ENCODE measurements at regions not wholly inside any gene's neighbourhood (a gene's known extent, or its start where the extent isn't known, plus 50 kb on each side); places are given as distances from the start of the nearest gene placed in this dataset.
A peak's percentile ranks its signal among the peaks of the same experiment; 100 is the strongest.

DNA sequence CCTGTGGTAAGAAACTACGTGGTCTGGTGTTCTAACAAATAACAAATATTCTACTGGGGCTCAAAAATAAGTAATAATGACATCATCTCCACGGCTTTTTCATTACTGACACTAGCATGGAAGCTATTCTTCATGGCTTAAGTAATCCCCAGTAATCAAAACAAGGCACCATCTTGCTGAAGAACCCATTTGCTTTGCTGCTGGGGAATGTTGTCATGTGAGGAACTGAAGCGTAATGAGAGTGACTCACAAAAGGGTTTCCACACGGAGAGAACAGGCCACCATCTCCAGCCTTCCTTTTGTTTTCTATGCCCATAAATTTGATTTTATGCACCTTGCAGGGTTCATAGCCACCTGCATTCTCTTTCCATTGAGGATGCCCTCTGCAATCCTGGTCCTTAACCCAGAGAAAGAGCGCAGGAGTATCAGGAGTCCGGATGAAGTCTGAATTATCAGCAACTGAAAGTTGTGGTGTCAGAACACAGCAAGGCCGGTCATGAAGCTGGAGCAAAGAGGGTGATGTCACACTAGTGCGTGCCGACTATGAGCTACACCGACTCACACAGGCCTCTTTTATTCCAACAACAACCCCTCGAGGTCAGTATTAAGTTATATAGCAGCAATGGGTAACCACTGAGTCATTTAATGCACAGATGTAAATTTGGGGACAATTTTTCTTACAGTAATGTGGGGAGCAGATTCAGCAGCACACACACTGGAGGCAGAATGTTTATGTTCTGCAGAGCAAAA lies 173.7 kb upstream of the SSTR4 start:
- DNase-seq: peak in 1 of 4 experiments; percentile 18

DNA sequence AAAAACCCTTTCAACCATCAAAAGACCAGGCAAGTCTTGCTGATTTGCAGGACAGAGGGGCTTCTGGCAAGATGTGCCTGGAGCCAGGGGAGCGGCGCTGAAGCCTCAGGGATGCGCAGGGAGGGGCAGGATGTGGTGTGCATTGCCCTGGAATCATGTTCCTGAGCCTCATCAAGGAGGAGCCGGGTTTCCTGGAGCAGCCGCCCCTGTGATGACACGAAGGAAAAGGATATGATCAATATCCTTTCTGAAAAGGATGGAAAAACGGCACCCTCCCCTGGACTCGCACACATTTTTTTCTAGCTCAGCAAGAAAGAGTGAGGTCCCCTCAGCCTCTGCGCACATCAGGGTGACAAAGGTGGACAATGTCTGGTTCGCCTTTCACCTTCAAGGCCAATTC lies 173.1 kb upstream of the SSTR4 start:
- DNase-seq: no peak

DNA sequence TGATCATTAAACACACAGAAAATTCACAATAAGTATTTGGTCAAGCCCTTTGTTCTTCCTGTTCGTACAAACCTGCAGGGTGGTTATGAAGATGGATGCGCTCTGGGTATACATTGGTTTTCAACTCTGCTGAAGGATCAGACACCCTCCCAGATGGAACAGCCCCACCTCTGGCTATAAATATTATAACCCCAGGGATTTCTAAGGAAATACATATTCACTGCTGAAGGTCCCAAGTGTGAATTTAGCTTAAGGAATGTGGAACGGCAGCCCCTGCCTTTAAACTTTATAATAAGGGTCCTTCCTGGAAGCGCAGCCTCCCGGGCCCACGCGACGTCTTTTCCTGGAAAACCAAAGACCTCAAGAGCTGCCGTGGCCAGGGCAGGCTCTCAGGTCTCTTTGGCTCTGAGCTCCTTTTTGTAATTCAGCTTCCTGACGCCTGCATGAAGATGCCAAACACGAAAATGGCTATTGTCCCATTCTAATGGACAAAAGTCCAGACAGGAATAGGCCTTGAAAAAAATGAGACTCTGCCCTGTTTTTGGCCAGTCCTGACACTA lies 172.4 kb upstream of the SSTR4 start:
- no peak for DNase-seq

DNA sequence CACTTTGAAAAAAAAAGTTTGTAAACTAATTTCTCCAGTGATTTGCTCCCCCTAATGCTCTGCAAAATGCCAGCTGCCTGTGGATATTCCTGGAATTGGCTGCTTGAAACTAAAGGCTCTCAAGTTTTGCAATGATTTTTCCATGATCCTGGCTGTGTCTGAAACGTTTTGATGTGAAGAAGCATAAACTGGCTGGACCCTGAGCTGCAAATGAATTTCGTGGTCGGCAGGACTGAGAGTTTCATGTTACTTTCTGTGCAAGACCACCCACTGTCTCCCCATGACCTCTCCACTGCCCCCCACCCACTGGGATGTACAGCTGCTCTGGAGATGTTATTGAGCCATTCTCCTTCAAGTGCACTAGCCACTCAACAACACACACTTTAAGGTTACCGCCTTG lies 171.3 kb upstream of the SSTR4 start:
- DNase-seq: no peak

DNA sequence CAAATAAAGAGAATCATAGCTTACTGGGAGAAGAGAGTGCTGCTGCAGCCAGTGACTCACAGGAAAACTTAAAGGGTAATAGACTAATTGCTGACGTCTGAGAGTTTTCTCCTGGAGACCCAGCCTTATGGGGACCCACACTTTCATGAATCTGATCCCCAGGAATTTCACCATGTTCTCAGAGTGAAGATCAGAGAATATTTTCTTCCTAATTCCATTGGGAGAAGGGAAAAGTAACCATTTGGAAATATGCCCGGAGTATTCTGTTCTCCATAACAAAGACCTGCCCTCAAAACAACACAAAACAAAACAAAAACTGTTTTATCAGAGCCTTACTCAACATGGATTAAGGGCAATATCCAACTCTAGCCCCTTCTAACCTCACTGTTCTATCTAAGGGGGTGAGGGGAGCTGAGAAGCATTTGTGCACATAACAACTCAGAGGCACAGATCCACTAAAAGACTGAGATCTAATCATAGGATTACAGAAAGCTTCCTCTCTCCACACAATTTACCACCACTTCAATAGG lies 168.2 kb upstream of the SSTR4 start:
- no peak for DNase-seq

DNA sequence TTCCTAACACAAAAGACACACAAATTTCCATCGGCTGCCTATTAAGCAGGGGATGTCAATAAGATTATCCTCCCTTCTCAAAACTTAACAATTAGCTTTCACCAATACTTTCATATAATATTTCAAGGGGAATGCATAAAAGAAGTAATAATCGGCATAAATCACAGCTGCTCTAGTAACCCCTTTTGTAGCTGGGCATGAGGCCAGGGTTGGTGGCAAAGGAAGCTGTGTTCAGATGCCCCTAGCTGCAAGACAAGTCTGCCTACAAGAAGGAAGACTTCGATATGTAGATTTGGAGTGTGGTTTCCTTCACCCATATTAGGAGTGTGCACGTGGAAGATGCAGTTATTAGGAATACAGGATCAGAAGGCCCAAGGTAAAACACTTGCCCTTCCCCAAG lies 156.9 kb upstream of the SSTR4 start:
- no peak for DNase-seq

GRCh38 chr20:22880277-22880676 lies 154.8 kb upstream of the SSTR4 start:
- DNase-seq: no peak

GRCh38 chr20:22887796-22888195 lies 147.3 kb upstream of the SSTR4 start:
- no peak for DNase-seq

- DNase-seq: no peak
Measured at GRCh38 chr20:22890594-22891300, 144.4 kb upstream of the SSTR4 start.

DNA sequence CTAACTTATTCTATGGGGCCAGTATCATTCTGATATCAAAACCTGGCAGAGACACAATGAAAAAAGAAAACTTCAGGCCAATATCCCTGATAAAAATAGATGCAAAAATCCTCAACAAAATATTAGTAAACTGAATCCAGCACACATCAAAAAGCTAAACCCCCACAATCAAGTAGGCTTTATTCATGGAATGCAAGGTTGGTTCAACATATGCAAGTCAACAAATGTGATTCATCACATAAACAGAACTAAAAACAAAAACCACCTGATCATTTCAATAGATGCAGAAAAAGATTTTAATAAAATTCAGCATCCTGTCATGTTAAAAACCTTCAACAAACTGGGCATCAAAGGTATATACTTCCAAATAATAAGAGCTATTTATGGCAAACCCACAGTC lies 133.9 kb upstream of the SSTR4 start:
- DNase-seq: no peak

DNA sequence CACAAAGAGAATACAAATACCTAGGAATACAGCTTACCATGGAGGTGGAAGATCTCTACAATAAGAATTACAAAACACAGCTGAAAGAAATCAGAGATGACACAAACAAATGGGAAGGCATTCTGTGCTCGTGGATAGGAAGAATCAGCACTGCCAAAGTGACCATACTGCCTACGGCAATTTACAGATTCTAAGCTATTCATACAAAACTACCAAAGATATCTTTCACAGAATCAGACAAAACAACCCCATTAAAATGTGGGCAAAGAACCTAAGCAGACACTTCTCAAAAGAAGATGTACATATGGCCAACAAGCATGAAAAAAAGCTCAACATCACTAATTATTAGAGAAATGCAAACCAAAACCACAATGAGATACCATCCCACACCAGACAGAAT lies 133.2 kb upstream of the SSTR4 start:
- DNase-seq: no peak

DNA sequence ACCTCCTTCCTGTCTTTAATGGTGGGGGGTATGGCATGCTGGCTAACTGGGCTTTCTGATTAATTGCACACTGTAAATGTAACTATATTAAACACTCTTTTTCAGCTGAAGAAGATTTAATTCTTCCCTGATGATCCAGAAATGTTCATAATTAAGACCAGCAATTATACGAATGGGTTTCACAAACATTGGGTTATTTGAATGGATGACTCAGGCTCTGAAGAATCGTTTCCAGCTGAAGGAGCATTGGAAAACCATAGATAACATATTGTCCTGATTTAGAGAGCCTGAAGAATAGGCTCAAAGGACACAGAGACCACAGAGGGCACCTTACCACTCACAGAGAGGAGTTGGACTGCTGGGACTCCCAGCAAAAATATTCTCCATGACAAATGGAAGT lies 130.7 kb upstream of the SSTR4 start:
- DNase-seq: no peak

DNA sequence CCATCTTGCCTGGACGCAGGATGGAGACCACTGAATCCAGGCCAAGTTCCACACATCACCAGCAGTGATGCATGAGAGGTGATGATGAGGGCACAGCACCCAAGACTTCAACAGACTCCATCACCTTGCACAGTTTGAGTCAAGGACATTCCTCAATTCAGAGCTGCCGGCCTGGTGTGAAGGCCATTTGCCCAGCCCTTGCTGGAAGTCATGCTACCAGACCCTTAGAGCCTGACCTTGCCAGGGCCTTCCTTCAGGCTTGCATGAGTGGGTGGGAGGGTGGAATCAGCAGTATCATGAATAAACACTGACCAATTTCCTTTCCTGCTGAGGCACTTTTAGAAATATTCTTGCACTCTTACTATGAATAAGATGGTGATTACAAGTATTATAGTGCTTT lies 130.2 kb upstream of the SSTR4 start:
- DNase-seq: no peak

DNA sequence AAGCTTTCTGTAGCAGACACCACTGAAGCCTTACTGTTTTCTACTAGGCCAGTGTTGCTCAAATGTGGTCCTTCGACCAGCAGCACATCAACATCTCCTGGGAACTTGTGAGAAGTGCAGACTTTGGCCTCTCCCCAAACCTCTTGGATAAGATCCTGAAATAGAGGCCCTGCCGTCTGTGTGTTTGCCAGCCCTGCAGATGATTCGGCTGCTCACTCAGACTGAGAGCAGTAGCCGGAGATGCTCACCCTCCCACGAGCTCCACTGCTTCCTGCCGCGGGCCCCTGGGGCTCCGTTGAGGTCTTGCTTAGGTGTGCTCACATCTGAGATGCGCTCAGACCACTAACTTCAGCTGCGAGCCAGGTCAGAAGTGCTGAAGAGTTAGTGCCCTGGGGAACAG lies 129.5 kb upstream of the SSTR4 start:
- DNase-seq: no peak

DNA sequence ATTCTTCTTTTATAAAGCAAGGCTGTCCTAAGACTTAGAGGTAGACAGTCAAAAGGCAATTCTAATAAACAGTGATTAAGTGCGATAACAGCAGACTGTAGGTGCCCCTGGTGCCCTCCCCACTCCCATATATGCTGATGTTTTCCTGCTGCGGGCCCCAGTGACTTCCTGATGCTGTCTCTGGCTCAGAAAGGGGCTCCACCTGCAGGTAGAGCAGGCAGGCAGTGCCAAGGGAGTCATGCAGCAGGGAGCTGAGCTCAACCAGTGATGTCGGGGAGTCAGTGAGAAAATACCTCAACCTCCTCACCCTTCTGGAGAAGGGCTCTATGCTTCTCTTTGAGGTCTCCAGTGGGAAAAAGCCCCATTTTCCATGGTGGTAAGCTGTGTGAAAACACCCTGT lies 126.7 kb upstream of the SSTR4 start:
- DNase-seq: no peak

DNA sequence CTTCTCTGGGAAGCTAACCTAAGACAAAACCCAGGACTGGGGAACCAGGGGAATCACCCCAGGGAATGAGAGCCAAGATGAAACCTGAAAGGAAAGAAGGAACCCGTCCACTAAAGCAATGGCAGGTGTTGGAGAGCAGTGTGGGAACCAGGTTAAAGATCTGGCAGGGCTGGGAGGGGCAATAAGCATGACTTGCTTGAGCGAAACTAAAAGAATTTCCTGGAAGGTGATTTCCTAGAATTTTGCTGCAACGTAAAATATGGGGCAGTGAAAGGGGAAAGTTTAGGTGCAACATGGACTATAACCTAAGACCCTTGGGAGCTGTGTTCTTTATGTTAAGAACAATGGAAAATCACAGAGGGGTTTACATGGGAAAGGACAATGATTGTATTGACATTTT lies 126.2 kb upstream of the SSTR4 start:
- DNase-seq: no peak

DNA sequence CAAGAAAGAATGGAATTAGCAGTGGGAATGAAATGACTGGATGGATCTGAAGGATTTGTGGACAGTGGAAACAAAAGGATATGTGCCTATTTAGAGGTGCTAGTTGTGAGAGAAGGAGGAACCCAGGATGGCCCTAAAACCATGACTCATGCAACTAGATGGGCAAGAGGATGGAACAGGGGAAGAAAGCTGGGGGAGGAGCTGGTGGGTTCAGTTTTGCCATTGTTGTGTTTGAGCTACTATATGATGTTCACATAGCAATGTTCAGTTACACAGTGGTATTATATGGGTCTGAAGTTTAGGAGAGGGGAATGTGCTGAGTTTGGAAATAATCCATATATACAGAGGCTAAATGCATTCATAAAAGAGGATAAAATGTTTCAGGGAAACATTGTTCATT lies 125.7 kb upstream of the SSTR4 start:
- no peak for DNase-seq

DNA sequence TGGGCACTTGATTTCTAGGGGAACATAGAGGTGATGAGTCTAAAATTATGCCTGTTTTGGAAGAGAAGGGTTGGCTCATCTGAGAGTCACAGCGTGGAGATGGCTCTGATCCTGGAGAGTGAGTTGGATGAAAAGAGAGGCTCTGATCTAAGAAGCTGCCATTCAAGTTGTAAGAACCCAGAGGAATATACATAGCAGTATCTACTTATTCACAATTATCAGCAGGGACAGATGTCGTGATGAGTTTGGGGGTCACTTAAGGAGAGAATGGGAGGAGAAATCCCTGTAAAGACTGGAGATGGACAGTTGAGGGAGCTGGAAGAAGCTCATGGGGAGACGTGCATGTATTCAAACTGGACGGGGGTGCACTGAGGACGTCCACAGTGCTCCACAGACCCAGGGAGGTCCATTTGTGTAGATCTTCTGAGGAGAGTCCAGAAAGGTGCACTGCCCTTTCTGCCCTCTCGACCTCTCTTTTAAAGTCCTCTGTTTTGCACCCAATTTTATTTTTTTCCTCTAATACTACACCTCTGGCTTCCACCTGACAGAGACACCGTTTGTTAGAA lies 124.7 kb upstream of the SSTR4 start:
- no peak for DNase-seq

- DNase-seq: no peak
Measured at GRCh38 chr20:22914291-22914690, 120.8 kb upstream of the SSTR4 start.

- no peak for DNase-seq
Measured at GRCh38 chr20:22915512-22915911, 119.6 kb upstream of the SSTR4 start.

DNA sequence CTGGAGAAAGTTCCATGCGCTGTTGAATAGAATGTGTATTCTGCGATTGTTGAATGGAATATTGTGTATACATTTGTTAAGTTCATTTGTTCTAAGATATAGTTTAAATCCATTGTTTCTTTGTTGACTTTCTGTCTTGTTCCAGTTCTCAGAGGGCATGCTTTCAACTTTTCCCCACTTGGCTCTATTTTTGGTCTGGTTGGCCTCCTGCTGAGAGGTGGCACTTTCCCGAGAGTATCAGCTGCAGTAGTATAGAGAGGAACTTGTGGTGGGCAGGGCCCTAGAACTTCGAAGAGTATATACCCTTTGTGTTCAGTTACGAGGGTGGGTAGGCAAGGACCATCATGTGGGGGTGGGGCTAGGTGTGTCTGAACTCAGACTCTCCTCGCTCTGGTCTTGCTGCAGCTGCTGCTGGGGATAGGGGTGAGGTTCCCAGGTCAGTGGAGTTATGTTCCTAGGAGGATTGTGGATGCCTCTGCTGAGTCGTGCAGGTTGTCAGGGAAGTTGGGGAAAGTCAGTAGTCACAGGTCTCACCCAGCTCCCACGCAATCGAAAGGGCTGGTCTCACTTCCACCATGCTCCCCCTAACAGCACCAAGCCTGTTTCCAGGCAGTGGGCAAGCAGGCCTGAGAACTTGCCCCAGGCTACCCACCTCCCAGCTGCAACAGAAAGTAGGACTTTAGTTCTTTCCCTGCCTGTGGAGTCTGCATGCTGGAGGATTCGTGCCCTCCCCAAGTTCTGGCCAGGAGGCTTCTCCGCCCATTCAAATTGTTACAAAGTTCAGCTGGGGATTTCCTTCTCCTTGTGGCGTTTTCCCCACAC lies 118.9 kb upstream of the SSTR4 start:
- no peak for DNase-seq

- no peak for DNase-seq
Measured at GRCh38 chr20:22918286-22918983, 116.7 kb upstream of the SSTR4 start.
